Lower leg skin (tissue), 4 donors: ENCODE measurements at regions not wholly inside any gene's neighbourhood (a gene's known extent, or its start where the extent isn't known, plus 50 kb on each side); places are given as distances from the start of the nearest gene placed in this dataset.
"Not testable (repeated sequence)": the region's sequence is repeated elsewhere in the genome, so short reads cannot be mapped to it uniquely, and the experiment has no call there.

ENCODE experiments used
- DNase-seq, 2 donors: peaks; one replicate each; pipeline ENCODE4 v3.0.0-alpha.2; 2019; ENCODE audit warnings: low spot score in 2 of 2
- H3K4me3 ChIP-seq: fragments of 200-600 bp; sonication (generic); 2 replicates; pipeline ENCODE4 v1.5.1; 2017; ENCODE audit warnings: mild to moderate bottlenecking, low read depth; ENCODE audit not compliant: poor library complexity, severe bottlenecking
- CTCF ChIP-seq, 3 donors: fragments of 450-650 bp; IDR thresholded peaks; one replicate each; pipeline ENCODE4 v1.5.1; 2016; ENCODE audit warnings: antibody characterized with exemption in 3 of 3, mild to moderate bottlenecking in 3 of 3, moderate library complexity in 2 of 3
- POLR2A ChIP-seq, 2 donors: fragments of 450-650 bp; IDR thresholded peaks; one replicate each; pipeline ENCODE4 v1.6.1; 2016 to 2017; ENCODE audit warnings: antibody characterized with exemption in 2 of 2, mild to moderate bottlenecking in 1 of 2, moderate library complexity in 1 of 2
- WGBS, 2 donors: methylation state at CpG; one replicate each; pipeline ENCODE4 v1.1.5; 2018; 5-methylcytosine and 5-hydroxymethylcytosine counted together
- intact Hi-C: fragments of 100-400 bp; cut with DNase I; formaldehyde crosslinking; loops from one replicate; pipeline ENCODE4 v1.15.0; 2023; ENCODE audit warnings: low total_unique reads

GRCh38 chr4:55004831-55005230 lies 120.6 kb downstream of the KDR start:
- intact Hi-C loops, result no loop called here
- DNase-seq, result no peak
- TF ChIP-seq CTCF (IDR thresholded peaks at IDR 0.05) (no peak), POLR2A (IDR thresholded peaks at IDR 0.05) (no peak)
- 38 to 44% methylated on average over 1 of the region's 1 CpG for WGBS, 2 donors
- H3K4me3 ChIP-seq, result no peak overlapping the region

GRCh38 chr4:55002431-55002830 lies 123.0 kb downstream of the KDR start:
- TF ChIP-seq POLR2A (IDR thresholded peaks at IDR 0.05), result no peak
- TF ChIP-seq CTCF (IDR thresholded peaks at IDR 0.05), result no peak
- H3K4me3 ChIP-seq, result no peak overlapping the region
- DNase-seq, result no peak
- intact Hi-C loops, result no loop called here
- WGBS, 2 donors, result 83 to 86% methylated on average over 1 of the region's 1 CpG

- no peak overlapping the region for H3K4me3 ChIP-seq
- intact Hi-C loops, result no loop called here
- 71 to 81% methylated on average over 1 of the region's 1 CpG for WGBS, 2 donors
- no peak for TF ChIP-seq CTCF (IDR thresholded peaks at IDR 0.05)
- no peak for TF ChIP-seq POLR2A (IDR thresholded peaks at IDR 0.05)
- DNase-seq, result no peak
Observed at GRCh38 chr4:55001538-55001937, 123.9 kb downstream of the KDR start.

- DNase-seq, result no peak
- H3K4me3 ChIP-seq, result no peak overlapping the region
- TF ChIP-seq POLR2A (IDR thresholded peaks at IDR 0.05) (no peak), CTCF (IDR thresholded peaks at IDR 0.05) (no peak)
- intact Hi-C loops, result no loop called here
Observed at GRCh38 chr4:54999003-54999402, 126.4 kb downstream of the KDR start.

- H3K4me3 ChIP-seq, intact Hi-C loops, DNase-seq: not testable (repeated sequence)
- WGBS, 2 donors, result 90 to 95% methylated on average over 19 to 21 of the region's 28 CpGs
Observed at GRCh38 chr4:54993473-54994026, 131.8 kb downstream of the KDR start.

GRCh38 chr4:54992266-54992665 lies 133.1 kb downstream of the KDR start:
- 62 to 66% methylated on average over 1 of the region's 1 CpG for WGBS, 2 donors
- intact Hi-C loops, result no loop called here
- DNase-seq, result no peak
- TF ChIP-seq CTCF (IDR thresholded peaks at IDR 0.05), result no peak
- no peak for TF ChIP-seq POLR2A (IDR thresholded peaks at IDR 0.05)
- H3K4me3 ChIP-seq, result no peak overlapping the region
